Stimulated activated CD4-positive, alpha-beta T cell treated with anti-CD3 and anti-CD28 coated beads, Interleukin-4, amount 100 ng/mL, for 4 hours (primary cell): ENCODE measurements at regions not wholly inside any gene's neighbourhood (a gene's known extent, or its start where the extent isn't known, plus 50 kb on each side); places are given as distances from the start of the nearest gene placed in this dataset.
"Not testable (repeated sequence)": the region's sequence is repeated elsewhere in the genome, so short reads cannot be mapped to it uniquely, and the experiment has no call there.

Experiments used
- DNase-seq, 2 experiments: peaks; one replicate each; pipeline ENCODE4 v3.0.0-alpha.2; 2020

GRCh38 chr10:64529003-64529350 lies 1007.8 kb downstream of the REEP3 start:
- DNase-seq = no peak

GRCh38 chr10:64534616-64535015 lies 1013.4 kb downstream of the REEP3 start:
- DNase-seq = no peak

- no peak for DNase-seq
These were observed 1014.1 kb downstream of the REEP3 start for GRCh38 chr10:64535131-64535867.

GRCh38 chr10:64537112-64537511 lies 1015.9 kb downstream of the REEP3 start:
- DNase-seq = no peak

- DNase-seq = no peak
These were observed 1016.7 kb downstream of the REEP3 start for GRCh38 chr10:64537928-64538327.

GRCh38 chr10:64546073-64546472 lies 1024.9 kb downstream of the REEP3 start:
- no peak for DNase-seq

GRCh38 chr10:64547168-64547567 lies 1026.0 kb downstream of the REEP3 start:
- no peak for DNase-seq

GRCh38 chr10:64555666-64556065 lies 1034.5 kb downstream of the REEP3 start:
- no peak for DNase-seq

- DNase-seq = no peak
These were observed 1037.1 kb downstream of the REEP3 start for GRCh38 chr10:64558094-64558835.

- no peak for DNase-seq
These were observed 1049.9 kb downstream of the REEP3 start for GRCh38 chr10:64571056-64571455.

GRCh38 chr10:64573623-64574325 lies 1052.6 kb downstream of the REEP3 start:
- DNase-seq = no peak

- no peak for DNase-seq
These were observed 1053.2 kb downstream of the REEP3 start for GRCh38 chr10:64574371-64574770.

GRCh38 chr10:64576497-64576896 lies 1055.3 kb downstream of the REEP3 start:
- DNase-seq = no peak

GRCh38 chr10:64578757-64579156 lies 1057.6 kb downstream of the REEP3 start:
- DNase-seq = not testable (repeated sequence)

GRCh38 chr10:64586934-64587503 lies 1065.8 kb downstream of the REEP3 start:
- DNase-seq = no peak

- no peak for DNase-seq
These were observed 1072.9 kb downstream of the REEP3 start for GRCh38 chr10:64594072-64594471.

- no peak for DNase-seq
These were observed 1077.4 kb downstream of the REEP3 start for GRCh38 chr10:64598600-64598999.

- DNase-seq = no peak
These were observed 1080.1 kb downstream of the REEP3 start for GRCh38 chr10:64601298-64601697.

GRCh38 chr10:64617085-64617484 lies 1095.9 kb downstream of the REEP3 start:
- no peak for DNase-seq

GRCh38 chr10:64619102-64619501 lies 1097.9 kb downstream of the REEP3 start:
- DNase-seq = no peak

GRCh38 chr10:64626924-64627323 lies 1105.7 kb downstream of the REEP3 start:
- no peak for DNase-seq

- no peak for DNase-seq
These were observed 1109.3 kb downstream of the REEP3 start for GRCh38 chr10:64630534-64630933.

GRCh38 chr10:64635906-64636305 lies 1114.7 kb downstream of the REEP3 start:
- no peak for DNase-seq

GRCh38 chr10:64636461-64636860 lies 1115.3 kb downstream of the REEP3 start:
- no peak for DNase-seq
